ENCODE measurements at regions not wholly inside any gene's neighbourhood (a gene's known extent, or its start where the extent isn't known, plus 50 kb on each side); places are given as distances from the start of the nearest gene placed in this dataset.
A peak's percentile ranks its signal among the peaks of the same experiment; 100 is the strongest.

GRCh38 chr21:38712071-38712470 lies 93.7 kb upstream of the ETS2 start:
- Histone ChIP-seq H3K27me3 (ENCODE audit: control insufficient read depth in 2 of 2, insufficient read depth in 2 of 2, low read length in 2 of 2) (peaks cover 9 to 10% of the 10 kb centered on the region in 2 experiments), H4K20me1 (replicated peaks; ENCODE audit: control insufficient read depth, extremely low read depth, insufficient read depth, low read length) (no peaks in the 10 kb centered on the region), H3K4me1 (ENCODE audit: control insufficient read depth, extremely low read depth, insufficient read depth, low read length) (no peaks in the 10 kb centered on the region), H3K9me3 (replicated peaks; ENCODE audit: control insufficient read depth, insufficient read depth, low read length) (no peaks in the 10 kb centered on the region), H3K36me3 (ENCODE audit: control insufficient read depth in 2 of 2, extremely low read depth in 1 of 2, insufficient read depth in 2 of 2, low read length in 2 of 2) (no peaks in the 10 kb centered on the region), H3K4me2 (ENCODE audit: insufficient read depth, low read length) (no peak overlapping the region), H3K4me3 (replicated peaks in 1 of 3; ENCODE audit: insufficient read depth in 1 of 3, low read depth in 1 of 3, low read length in 3 of 3) (no peak overlapping the region), H2AFZ (ENCODE audit: low read depth, low read length) (no peak overlapping the region), H3K9ac (replicated peaks; ENCODE audit: extremely low read depth, insufficient read depth, low read length) (no peak overlapping the region), H3K9me1 (replicated peaks; ENCODE audit: control insufficient read depth, extremely low read depth, insufficient read depth, low read length) (no peaks in the 10 kb centered on the region), H3K79me2 (ENCODE audit: control insufficient read depth, insufficient read depth, low read length) (no peaks in the 10 kb centered on the region), H3K27ac (ENCODE audit: insufficient read depth, low read depth, low read length) (no peak overlapping the region)
- BruUV-seq (replicated peaks) = no TSS peak
- dilution Hi-C loops (cut with MboI; ENCODE audit: extremely low pct_ligation_motif_present, low sequenced_read_pairs) (no loop called here), intact Hi-C loops (cut with micrococcal nuclease) (loop anchor here (1.0 to 2.0 kb wide), 2 partner anchors 43 to 207 kb away; no protein-coding TSS in a partner anchor)
- ChIA-PET POLR2A (no interaction called here), CTCF (interaction anchor here (0.6 to 2.7 kb wide), 20 partner anchors 8 to 542 kb away, joined by 3 to 22 read pairs (median 4); no protein-coding TSS in a partner anchor)
- DNase-seq (ENCODE audit: low read depth, low spot score) (peak; percentile 68), FAIRE-seq (peak; percentile 83)
- TF ChIP-seq JUN (IDR thresholded peaks at IDR 0.05; ENCODE audit: borderline replicate concordance, insufficient read depth, insufficient read length, low read depth) = no peak
- TF ChIP-seq, protein P1, sequence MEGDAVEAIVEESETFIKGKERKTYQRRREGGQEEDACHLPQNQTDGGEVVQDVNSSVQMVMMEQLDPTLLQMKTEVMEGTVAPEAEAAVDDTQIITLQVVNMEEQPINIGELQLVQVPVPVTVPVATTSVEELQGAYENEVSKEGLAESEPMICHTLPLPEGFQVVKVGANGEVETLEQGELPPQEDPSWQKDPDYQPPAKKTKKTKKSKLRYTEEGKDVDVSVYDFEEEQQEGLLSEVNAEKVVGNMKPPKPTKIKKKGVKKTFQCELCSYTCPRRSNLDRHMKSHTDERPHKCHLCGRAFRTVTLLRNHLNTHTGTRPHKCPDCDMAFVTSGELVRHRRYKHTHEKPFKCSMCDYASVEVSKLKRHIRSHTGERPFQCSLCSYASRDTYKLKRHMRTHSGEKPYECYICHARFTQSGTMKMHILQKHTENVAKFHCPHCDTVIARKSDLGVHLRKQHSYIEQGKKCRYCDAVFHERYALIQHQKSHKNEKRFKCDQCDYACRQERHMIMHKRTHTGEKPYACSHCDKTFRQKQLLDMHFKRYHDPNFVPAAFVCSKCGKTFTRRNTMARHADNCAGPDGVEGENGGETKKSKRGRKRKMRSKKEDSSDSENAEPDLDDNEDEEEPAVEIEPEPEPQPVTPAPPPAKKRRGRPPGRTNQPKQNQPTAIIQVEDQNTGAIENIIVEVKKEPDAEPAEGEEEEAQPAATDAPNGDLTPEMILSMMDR (IDR thresholded peaks at IDR 0.05; ENCODE audit: extremely low read depth in 1 of 2, insufficient read depth in 1 of 2, low read depth in 1 of 2, low read length in 2 of 2) = peak in 1 of 2 donors; percentile 55

GRCh38 chr21:38712664-38713063 lies 93.1 kb upstream of the ETS2 start:
- dilution Hi-C loops (cut with MboI; ENCODE audit: extremely low pct_ligation_motif_present, low sequenced_read_pairs) (no loop called here), intact Hi-C loops (cut with micrococcal nuclease) (loop anchor here (1.0 to 2.0 kb wide), 2 partner anchors 44 to 207 kb away; no protein-coding TSS in a partner anchor)
- TF ChIP-seq EZH2 (IDR thresholded peaks at IDR 0.05; ENCODE audit: borderline replicate concordance, low read depth, low read length, severe bottlenecking) (no peak), POLR2A (IDR thresholded peaks at IDR 0.05; ENCODE audit: low read depth, low read length) (no peak), GATA2 (IDR thresholded peaks at IDR 0.05; ENCODE audit: insufficient read depth, insufficient read length, low read depth, low read length) (no peak), MYC (IDR thresholded peaks at IDR 0.05; ENCODE audit: low read depth, low read length) (no peak), POLR2AphosphoS5 (IDR thresholded peaks at IDR 0.05; ENCODE audit: insufficient read depth, low read depth, low read length) (no peak), FOS (IDR thresholded peaks at IDR 0.05; ENCODE audit: borderline replicate concordance, insufficient read depth, low read length) (no peak), MAX (IDR thresholded peaks at IDR 0.05; ENCODE audit: insufficient read depth, insufficient read length) (no peak), JUN (IDR thresholded peaks at IDR 0.05; ENCODE audit: borderline replicate concordance, insufficient read depth, insufficient read length, low read depth) (no peak)
- TF ChIP-seq, protein P1 (IDR thresholded peaks at IDR 0.05; ENCODE audit: extremely low read depth in 1 of 2, insufficient read depth in 1 of 2, low read depth in 1 of 2, low read length in 2 of 2) = no peak
- Histone ChIP-seq H2AFZ (ENCODE audit: low read depth, low read length) (no peak overlapping the region), H3K27me3 (ENCODE audit: control insufficient read depth in 2 of 2, insufficient read depth in 2 of 2, low read length in 2 of 2) (peaks cover 9 to 10% of the 10 kb centered on the region in 2 experiments), H3K27ac (ENCODE audit: insufficient read depth, low read depth, low read length) (no peak overlapping the region), H3K9me3 (replicated peaks; ENCODE audit: control insufficient read depth, insufficient read depth, low read length) (no peaks in the 10 kb centered on the region), H3K9me1 (replicated peaks; ENCODE audit: control insufficient read depth, extremely low read depth, insufficient read depth, low read length) (no peaks in the 10 kb centered on the region), H3K36me3 (ENCODE audit: control insufficient read depth in 2 of 2, extremely low read depth in 1 of 2, insufficient read depth in 2 of 2, low read length in 2 of 2) (no peaks in the 10 kb centered on the region), H3K4me2 (ENCODE audit: insufficient read depth, low read length) (no peak overlapping the region), H3K4me3 (replicated peaks in 1 of 3; ENCODE audit: insufficient read depth in 1 of 3, low read depth in 1 of 3, low read length in 3 of 3) (no peak overlapping the region), H3K4me1 (ENCODE audit: control insufficient read depth, extremely low read depth, insufficient read depth, low read length) (no peaks in the 10 kb centered on the region), H3K79me2 (ENCODE audit: control insufficient read depth, insufficient read depth, low read length) (no peaks in the 10 kb centered on the region), H4K20me1 (replicated peaks; ENCODE audit: control insufficient read depth, extremely low read depth, insufficient read depth, low read length) (no peaks in the 10 kb centered on the region), H3K9ac (replicated peaks; ENCODE audit: extremely low read depth, insufficient read depth, low read length) (no peak overlapping the region)
- ChIA-PET POLR2A (no interaction called here), CTCF (interaction anchor here (0.6 to 2.7 kb wide), 13 partner anchors 9 to 334 kb away, joined by 3 to 22 read pairs (median 4); no protein-coding TSS in a partner anchor)
- FAIRE-seq (no peak), DNase-seq (ENCODE audit: low read depth, low spot score) (no peak)
- no TSS peak for BruUV-seq (replicated peaks)

All from endothelial cell of umbilical vein (primary cell).